MG63 (cell line): ENCODE measurements at regions not wholly inside any gene's neighbourhood (a gene's known extent, or its start where the extent isn't known, plus 50 kb on each side); places are given as distances from the start of the nearest gene placed in this dataset.
A peak's percentile ranks its signal among the peaks of the same experiment; 100 is the strongest.
"Not testable (repeated sequence)": the region's sequence is repeated elsewhere in the genome, so short reads cannot be mapped to it uniquely, and the experiment has no call there.

Experiments
- DNase-seq: peaks from one replicate; pipeline ENCODE4 v3.0.0-alpha.2; 2020
- H3K27me3 ChIP-seq: fragments of 250-450 bp; sonication (Bioruptor Pico); 2 replicates; pipeline ENCODE4 v1.5.1; 2020; ENCODE audit warnings: mild to moderate bottlenecking, moderate library complexity
- H3K36me3 ChIP-seq: fragments of 250-450 bp; sonication (Bioruptor Pico); 2 replicates; pipeline ENCODE4 v1.5.1; 2020; ENCODE audit warnings: mild to moderate bottlenecking, moderate library complexity
- H3K4me3 ChIP-seq: fragments of 250-450 bp; sonication (Bioruptor Pico); 2 replicates; pipeline ENCODE4 v1.5.1; 2020; ENCODE audit warnings: mild to moderate bottlenecking, moderate library complexity
- H3K9me3 ChIP-seq: fragments of 250-450 bp; sonication (Bioruptor Pico); 2 replicates; pipeline ENCODE4 v1.5.1; 2020; ENCODE audit warnings: mild to moderate bottlenecking, moderate library complexity

DNA sequence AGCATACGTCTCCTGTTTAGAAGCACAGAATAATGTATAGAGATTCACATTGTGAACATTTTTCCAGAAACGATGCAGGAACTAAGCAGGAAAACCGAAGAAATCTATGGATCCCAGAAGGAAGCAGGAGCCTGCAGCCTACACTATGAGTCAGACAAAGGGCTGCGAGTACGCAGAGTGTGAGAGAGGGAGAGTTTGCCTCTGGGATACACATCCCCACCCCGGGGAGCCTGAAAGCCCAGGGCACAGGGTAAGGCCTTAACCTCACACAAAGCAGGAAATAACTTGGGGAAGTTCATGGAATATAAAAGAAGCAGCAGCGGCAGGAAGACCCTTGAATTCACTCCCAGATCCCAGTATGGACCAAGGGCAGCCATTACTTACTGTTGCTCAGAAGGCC is 842.1 kb upstream of the MANEA start:
- Histone ChIP-seq H3K36me3 (no peaks in the 10 kb centered on the region), H3K4me3 (no peak overlapping the region), H3K27me3 (no peaks in the 10 kb centered on the region), H3K9me3 (no peaks in the 10 kb centered on the region)
- peak; percentile 28 for DNase-seq

GRCh38 chr6:94734751-94735150 is 842.6 kb upstream of the MANEA start:
- H3K27me3 ChIP-seq = no peaks in the 10 kb centered on the region
- no peaks in the 10 kb centered on the region for H3K36me3 ChIP-seq
- H3K4me3 ChIP-seq = no peak overlapping the region
- DNase-seq = no peak
- H3K9me3 ChIP-seq = no peaks in the 10 kb centered on the region

DNA sequence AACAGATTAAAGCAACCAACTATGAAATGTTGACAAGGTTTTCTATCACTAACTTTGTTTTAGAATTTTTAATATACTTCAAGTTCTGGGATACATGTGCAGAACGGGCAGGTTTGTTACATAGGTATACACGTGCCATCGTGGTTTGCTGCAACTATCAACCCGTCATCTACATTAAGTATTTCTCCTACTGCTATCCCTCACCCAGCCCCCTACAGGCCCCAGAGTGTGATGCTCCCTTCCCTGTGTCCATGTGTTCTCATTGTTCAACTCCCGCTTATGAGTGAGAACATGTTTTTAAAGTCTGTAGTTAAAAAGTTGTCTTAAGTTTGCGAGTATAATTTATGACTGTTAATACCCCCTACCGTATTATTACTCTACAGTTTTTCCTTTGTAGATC is 844.3 kb upstream of the MANEA start:
- no peak for DNase-seq
- H3K4me3 ChIP-seq = no peak overlapping the region
- H3K27me3 ChIP-seq = no peaks in the 10 kb centered on the region
- H3K36me3 ChIP-seq = no peaks in the 10 kb centered on the region
- H3K9me3 ChIP-seq = no peaks in the 10 kb centered on the region; the same call in 1 of the 2 replicates

- H3K9me3 ChIP-seq = no peaks in the 10 kb centered on the region; the same call in 1 of the 2 replicates
- no peak overlapping the region for H3K4me3 ChIP-seq
- no peak for DNase-seq
- H3K36me3 ChIP-seq = no peaks in the 10 kb centered on the region
- no peaks in the 10 kb centered on the region for H3K27me3 ChIP-seq
Observed at GRCh38 chr6:94727710-94728109, 849.6 kb upstream of the MANEA start.

DNA sequence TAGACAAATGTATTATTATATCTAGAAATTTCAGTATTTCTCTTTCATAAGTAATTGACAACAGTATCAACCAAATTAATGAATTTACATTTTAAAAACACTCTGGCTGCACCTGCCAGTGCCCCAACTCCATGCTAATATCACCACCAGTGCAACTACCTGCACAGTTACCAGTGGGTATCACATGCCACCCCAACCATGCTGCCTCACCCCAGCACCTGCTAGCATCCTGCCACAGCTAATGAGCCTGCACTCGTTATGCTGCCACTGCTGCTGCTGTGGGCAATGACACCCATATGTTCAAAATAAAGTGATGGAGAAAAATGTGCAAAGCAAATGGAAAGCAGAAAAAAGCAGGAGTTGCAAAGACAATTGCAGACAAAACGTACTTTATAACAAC is 855.9 kb upstream of the MANEA start:
- Histone ChIP-seq H3K4me3 (no peak overlapping the region), H3K36me3 (no peaks in the 10 kb centered on the region), H3K9me3 (0 out of 2 replicates have a peak, but pooled peaks cover 2% of the 10 kb centered on the region), H3K27me3 (no peaks in the 10 kb centered on the region)
- DNase-seq = no peak

DNA sequence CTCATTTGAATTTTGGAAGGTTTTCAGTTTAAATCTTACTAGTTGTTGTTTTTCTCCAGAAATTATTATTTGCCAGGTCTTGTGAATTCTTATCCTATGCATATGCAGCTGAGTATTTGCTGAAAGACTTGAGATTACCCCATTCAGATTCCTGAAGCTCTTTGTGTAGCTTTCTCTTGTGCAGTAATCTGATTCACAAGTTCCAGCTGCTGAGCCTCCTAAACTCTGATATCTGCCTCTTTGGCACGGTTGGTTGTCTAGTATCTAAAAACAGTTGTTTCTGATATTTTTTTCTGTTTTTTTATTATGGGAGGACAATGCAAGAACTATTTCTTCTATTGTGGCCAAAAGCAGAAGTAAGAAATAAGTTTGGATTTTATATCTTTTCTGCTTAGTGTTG is 863.9 kb upstream of the MANEA start:
- Histone ChIP-seq H3K4me3 (no peak overlapping the region), H3K9me3 (no peaks in the 10 kb centered on the region), H3K27me3 (no peaks in the 10 kb centered on the region), H3K36me3 (no peaks in the 10 kb centered on the region)
- DNase-seq = no peak

- Histone ChIP-seq H3K27me3 (no peaks in the 10 kb centered on the region), H3K9me3 (no peaks in the 10 kb centered on the region)
- DNase-seq = no peak
Observed at GRCh38 chr6:94698773-94699172, 878.6 kb upstream of the MANEA start.

GRCh38 chr6:94687255-94687654 is 890.1 kb upstream of the MANEA start:
- not testable (repeated sequence) for H3K27me3 ChIP-seq, DNase-seq

More at GRCh38 chr6:94698773-94699172, 878.6 kb upstream of the MANEA start:
- no peak overlapping the region for H3K4me3 ChIP-seq
- no peaks in the 10 kb centered on the region for H3K36me3 ChIP-seq

GRCh38 chr6:94683409-94683808 is 893.9 kb upstream of the MANEA start:
- H3K27me3 ChIP-seq = no peaks in the 10 kb centered on the region
- H3K9me3 ChIP-seq = no peaks in the 10 kb centered on the region; the same call in 1 of the 2 replicates
- H3K36me3 ChIP-seq = no peaks in the 10 kb centered on the region
- no peak for DNase-seq
- no peak overlapping the region for H3K4me3 ChIP-seq

More at GRCh38 chr6:94687255-94687654, 890.1 kb upstream of the MANEA start:
- not testable (repeated sequence) for H3K36me3 ChIP-seq, H3K9me3 ChIP-seq, H3K4me3 ChIP-seq

GRCh38 chr6:94680669-94681212 is 896.6 kb upstream of the MANEA start:
- H3K27me3 ChIP-seq = no peaks in the 10 kb centered on the region
- H3K9me3 ChIP-seq = no peaks in the 10 kb centered on the region; the same call in 1 of the 2 replicates
- no peaks in the 10 kb centered on the region for H3K36me3 ChIP-seq
- no peak overlapping the region for H3K4me3 ChIP-seq
- no peak for DNase-seq

- no peak for DNase-seq
- H3K4me3 ChIP-seq = no peak overlapping the region
- H3K27me3 ChIP-seq = no peaks in the 10 kb centered on the region
- H3K9me3 ChIP-seq = peaks cover 15% of the 10 kb centered on the region
- no peaks in the 10 kb centered on the region for H3K36me3 ChIP-seq
Observed at GRCh38 chr6:94673251-94673650, 904.1 kb upstream of the MANEA start.

- Histone ChIP-seq H3K4me3 (no peak overlapping the region), H3K9me3 (peaks cover 13% of the 10 kb centered on the region), H3K27me3 (no peaks in the 10 kb centered on the region), H3K36me3 (no peaks in the 10 kb centered on the region)
- DNase-seq = no peak
Observed at GRCh38 chr6:94670017-94670416, 907.3 kb upstream of the MANEA start.

DNA sequence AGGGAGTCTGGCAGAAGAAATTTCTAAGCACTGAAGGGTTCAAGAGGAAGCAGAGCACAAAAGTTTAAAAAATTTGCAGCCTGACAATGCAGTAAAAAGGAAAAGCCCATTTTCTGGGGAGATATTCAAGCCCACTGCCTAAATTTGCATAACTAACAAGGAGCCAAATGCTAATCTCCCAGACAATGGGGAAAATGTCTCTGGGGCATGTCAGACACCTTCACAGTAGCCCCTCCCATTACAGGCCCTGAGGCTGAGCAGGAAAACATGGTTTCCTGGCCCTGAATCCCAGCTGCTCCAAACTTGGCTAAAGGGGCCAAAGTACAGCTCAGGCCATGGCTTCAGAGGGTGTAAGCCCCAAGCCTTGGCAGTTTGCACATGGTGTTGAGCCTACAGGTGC is 908.5 kb upstream of the MANEA start:
- no peaks in the 10 kb centered on the region for H3K36me3 ChIP-seq
- peaks cover 2% of the 10 kb centered on the region; the same call in 1 of the 2 replicates for H3K9me3 ChIP-seq
- H3K4me3 ChIP-seq = no peak overlapping the region
- no peaks in the 10 kb centered on the region for H3K27me3 ChIP-seq
- DNase-seq = no peak

DNA sequence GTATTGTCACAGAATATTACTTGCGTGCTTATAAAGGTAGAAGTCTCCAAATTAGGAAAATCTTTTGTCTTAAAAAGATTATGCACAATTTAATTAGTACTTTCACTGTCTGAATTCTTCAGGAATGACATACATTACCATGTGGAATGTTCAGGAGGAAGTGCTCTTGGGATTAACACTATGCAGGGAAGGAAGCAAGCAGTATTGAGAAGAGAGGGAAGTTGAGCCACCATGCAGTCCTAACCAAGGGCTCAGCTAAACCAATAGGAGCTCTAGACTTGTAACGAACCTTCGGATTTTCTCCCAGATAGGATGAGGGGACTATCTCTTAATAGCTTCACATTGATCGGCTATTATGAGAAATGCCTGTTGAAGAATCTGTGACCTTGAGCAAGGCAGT is 918.4 kb upstream of the MANEA start:
- no peaks in the 10 kb centered on the region for H3K27me3 ChIP-seq
- no peak for DNase-seq
- H3K4me3 ChIP-seq = no peak overlapping the region
- H3K9me3 ChIP-seq = peaks cover 7% of the 10 kb centered on the region
- H3K36me3 ChIP-seq = no peaks in the 10 kb centered on the region

GRCh38 chr6:94651239-94651638 is 926.1 kb upstream of the MANEA start:
- Histone ChIP-seq H3K36me3 (no peaks in the 10 kb centered on the region), H3K4me3 (no peak overlapping the region), H3K27me3 (no peaks in the 10 kb centered on the region), H3K9me3 (peaks cover 7% of the 10 kb centered on the region)
- DNase-seq = no peak

- DNase-seq = no peak
- Histone ChIP-seq H3K4me3 (no peak overlapping the region), H3K36me3 (no peaks in the 10 kb centered on the region), H3K27me3 (no peaks in the 10 kb centered on the region), H3K9me3 (no peaks in the 10 kb centered on the region)
Observed at GRCh38 chr6:94645191-94645590, 932.1 kb upstream of the MANEA start.

GRCh38 chr6:94639564-94639963 is 937.8 kb upstream of the MANEA start:
- DNase-seq = no peak
- H3K36me3 ChIP-seq = no peaks in the 10 kb centered on the region
- no peak overlapping the region for H3K4me3 ChIP-seq
- H3K27me3 ChIP-seq = no peaks in the 10 kb centered on the region
- H3K9me3 ChIP-seq = no peaks in the 10 kb centered on the region

DNA sequence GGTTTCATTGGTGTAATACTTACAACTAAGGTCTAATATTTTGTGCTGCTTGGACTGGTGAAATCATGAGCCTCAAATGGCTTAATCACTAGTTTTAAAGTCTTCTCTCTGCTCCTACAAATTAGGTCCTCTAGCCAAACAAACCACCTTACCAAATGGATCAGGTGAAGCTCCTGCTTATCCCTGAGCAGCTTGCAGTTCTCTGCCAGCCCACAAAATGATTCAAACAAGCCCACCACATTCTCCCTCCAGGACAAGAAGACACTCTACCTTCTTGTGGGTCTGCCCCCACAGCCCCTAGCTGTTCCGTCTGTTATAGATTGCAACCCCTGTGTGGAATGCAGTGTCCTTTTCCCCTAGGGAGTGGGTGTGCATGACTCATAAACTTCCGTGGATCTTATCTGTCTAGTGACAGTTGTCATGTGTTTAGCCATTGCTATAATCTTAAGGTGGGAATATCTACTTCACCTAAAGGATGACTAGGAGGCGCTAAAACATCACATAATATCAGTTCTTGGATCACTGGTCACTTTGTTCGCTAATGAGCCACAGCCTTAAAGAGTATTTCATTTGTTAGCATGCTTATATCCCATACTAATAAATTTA is 940.5 kb upstream of the MANEA start:
- Histone ChIP-seq H3K4me3 (no peak overlapping the region), H3K27me3 (no peaks in the 10 kb centered on the region), H3K36me3 (no peaks in the 10 kb centered on the region), H3K9me3 (no peaks in the 10 kb centered on the region)
- no peak for DNase-seq
